ENCODE measurements at regions not wholly inside any gene's neighbourhood (a gene's known extent, or its start where the extent isn't known, plus 50 kb on each side); places are given as distances from the start of the nearest gene placed in this dataset.

- Histone ChIP-seq H3K4me1 (ENCODE audit: control insufficient read depth, insufficient read depth, low read length, poor library complexity, severe bottlenecking) (peaks cover 24% of the 10 kb centered on the region), H3K36me3 (ENCODE audit: control insufficient read depth, insufficient read depth, low read length) (no peaks in the 10 kb centered on the region), H3K9me3 (ENCODE audit: control insufficient read depth, low read length) (no peaks in the 10 kb centered on the region), H3K27ac (ENCODE audit: low read depth, low read length, severe bottlenecking) (no peak overlapping the region), H3K4me3 (ENCODE audit: extremely low read depth, insufficient read depth, low read length, poor library complexity, severe bottlenecking) (no peak overlapping the region)
- WGBS, 2 experiments (ENCODE audit: insufficient coverage in 2 of 2) = 89 to 100% methylated on average over 1 to 2 of the region's 3 CpGs
Observed at GRCh38 chr2:45273412-45274249, 264.4 kb upstream of the SIX2 start.

- H3K36me3 ChIP-seq (ENCODE audit: control insufficient read depth, insufficient read depth, low read length) = no peaks in the 10 kb centered on the region
- WGBS, 2 experiments (ENCODE audit: insufficient coverage in 2 of 2) = 100% methylated on average over 1 of the region's 2 CpGs
- peaks cover 24% of the 10 kb centered on the region for H3K4me1 ChIP-seq (ENCODE audit: control insufficient read depth, insufficient read depth, low read length, poor library complexity, severe bottlenecking)
- no peak overlapping the region for H3K27ac ChIP-seq (ENCODE audit: low read depth, low read length, severe bottlenecking)
- H3K4me3 ChIP-seq (ENCODE audit: extremely low read depth, insufficient read depth, low read length, poor library complexity, severe bottlenecking) = no peak overlapping the region
- H3K9me3 ChIP-seq (ENCODE audit: control insufficient read depth, low read length) = no peaks in the 10 kb centered on the region
Observed at GRCh38 chr2:45272549-45273265, 263.5 kb upstream of the SIX2 start.

- 93 to 96% methylated on average over 5 of the region's 7 CpGs for WGBS, 2 experiments (ENCODE audit: insufficient coverage in 2 of 2)
- Histone ChIP-seq H3K4me1 (ENCODE audit: control insufficient read depth, insufficient read depth, low read length, poor library complexity, severe bottlenecking) (peaks cover 5% of the 10 kb centered on the region), H3K36me3 (ENCODE audit: control insufficient read depth, insufficient read depth, low read length) (no peaks in the 10 kb centered on the region), H3K4me3 (ENCODE audit: extremely low read depth, insufficient read depth, low read length, poor library complexity, severe bottlenecking) (no peak overlapping the region), H3K27ac (ENCODE audit: low read depth, low read length, severe bottlenecking) (no peak overlapping the region), H3K9me3 (ENCODE audit: control insufficient read depth, low read length) (no peaks in the 10 kb centered on the region)
Observed at GRCh38 chr2:45269149-45269793, 260.0 kb upstream of the SIX2 start.

GRCh38 chr2:45268631-45269030 lies 259.4 kb upstream of the SIX2 start:
- no peak overlapping the region for H3K4me3 ChIP-seq (ENCODE audit: extremely low read depth, insufficient read depth, low read length, poor library complexity, severe bottlenecking)
- H3K27ac ChIP-seq (ENCODE audit: low read depth, low read length, severe bottlenecking) = no peak overlapping the region
- H3K9me3 ChIP-seq (ENCODE audit: control insufficient read depth, low read length) = no peaks in the 10 kb centered on the region
- peaks cover 2% of the 10 kb centered on the region for H3K4me1 ChIP-seq (ENCODE audit: control insufficient read depth, insufficient read depth, low read length, poor library complexity, severe bottlenecking)
- 92 to 100% methylated on average over 1 to 3 of the region's 3 CpGs for WGBS, 2 experiments (ENCODE audit: insufficient coverage in 2 of 2)
- no peaks in the 10 kb centered on the region for H3K36me3 ChIP-seq (ENCODE audit: control insufficient read depth, insufficient read depth, low read length)

- H3K4me1 ChIP-seq (ENCODE audit: control insufficient read depth, insufficient read depth, low read length, poor library complexity, severe bottlenecking) = peaks cover 5% of the 10 kb centered on the region
- no peak overlapping the region for H3K27ac ChIP-seq (ENCODE audit: low read depth, low read length, severe bottlenecking)
- no peak overlapping the region for H3K4me3 ChIP-seq (ENCODE audit: extremely low read depth, insufficient read depth, low read length, poor library complexity, severe bottlenecking)
- H3K9me3 ChIP-seq (ENCODE audit: control insufficient read depth, low read length) = no peaks in the 10 kb centered on the region
- WGBS, 2 experiments (ENCODE audit: insufficient coverage in 2 of 2) = 92 to 100% methylated on average over 6 to 10 of the region's 10 CpGs
- no peaks in the 10 kb centered on the region for H3K36me3 ChIP-seq (ENCODE audit: control insufficient read depth, insufficient read depth, low read length)
Observed at GRCh38 chr2:45267062-45267792, 258.0 kb upstream of the SIX2 start.

GRCh38 chr2:45265336-45265735 lies 256.1 kb upstream of the SIX2 start:
- 80% methylated on average over 1 of the region's 4 CpGs; no CpG with 5 or more reads in 1 of the 2 experiments for WGBS, 2 experiments (ENCODE audit: insufficient coverage in 2 of 2)
- Histone ChIP-seq H3K36me3 (ENCODE audit: control insufficient read depth, insufficient read depth, low read length) (no peaks in the 10 kb centered on the region), H3K4me3 (ENCODE audit: extremely low read depth, insufficient read depth, low read length, poor library complexity, severe bottlenecking) (no peak overlapping the region), H3K4me1 (ENCODE audit: control insufficient read depth, insufficient read depth, low read length, poor library complexity, severe bottlenecking) (peaks cover 17% of the 10 kb centered on the region), H3K27ac (ENCODE audit: low read depth, low read length, severe bottlenecking) (no peak overlapping the region), H3K9me3 (ENCODE audit: control insufficient read depth, low read length) (no peaks in the 10 kb centered on the region)

- Histone ChIP-seq H3K36me3 (ENCODE audit: control insufficient read depth, insufficient read depth, low read length) (no peaks in the 10 kb centered on the region), H3K4me1 (ENCODE audit: control insufficient read depth, insufficient read depth, low read length, poor library complexity, severe bottlenecking) (peaks cover 25% of the 10 kb centered on the region), H3K9me3 (ENCODE audit: control insufficient read depth, low read length) (no peaks in the 10 kb centered on the region), H3K4me3 (ENCODE audit: extremely low read depth, insufficient read depth, low read length, poor library complexity, severe bottlenecking) (no peak overlapping the region), H3K27ac (ENCODE audit: low read depth, low read length, severe bottlenecking) (no peak overlapping the region)
- 92% methylated on average over 6 to 8 of the region's 11 CpGs for WGBS, 2 experiments (ENCODE audit: insufficient coverage in 2 of 2)
Observed at GRCh38 chr2:45264227-45265225, 255.3 kb upstream of the SIX2 start.

- Histone ChIP-seq H3K9me3 (ENCODE audit: control insufficient read depth, low read length) (no peaks in the 10 kb centered on the region), H3K36me3 (ENCODE audit: control insufficient read depth, insufficient read depth, low read length) (no peaks in the 10 kb centered on the region), H3K4me3 (ENCODE audit: extremely low read depth, insufficient read depth, low read length, poor library complexity, severe bottlenecking) (no peak overlapping the region), H3K27ac (ENCODE audit: low read depth, low read length, severe bottlenecking) (no peak overlapping the region), H3K4me1 (ENCODE audit: control insufficient read depth, insufficient read depth, low read length, poor library complexity, severe bottlenecking) (peaks cover 39% of the 10 kb centered on the region)
- 42 to 76% methylated on average over 2 to 6 of the region's 6 CpGs for WGBS, 2 experiments (ENCODE audit: insufficient coverage in 2 of 2)
Observed at GRCh38 chr2:45263147-45263546, 253.9 kb upstream of the SIX2 start.

- Histone ChIP-seq H3K4me1 (ENCODE audit: control insufficient read depth, insufficient read depth, low read length, poor library complexity, severe bottlenecking) (peaks cover 53% of the 10 kb centered on the region), H3K36me3 (ENCODE audit: control insufficient read depth, insufficient read depth, low read length) (no peaks in the 10 kb centered on the region), H3K9me3 (ENCODE audit: control insufficient read depth, low read length) (no peaks in the 10 kb centered on the region), H3K4me3 (ENCODE audit: extremely low read depth, insufficient read depth, low read length, poor library complexity, severe bottlenecking) (no peak overlapping the region), H3K27ac (ENCODE audit: low read depth, low read length, severe bottlenecking) (no peak overlapping the region)
- 79 to 80% methylated on average over 3 to 4 of the region's 4 CpGs for whole genome bisulfite sequencing, 2 experiments (ENCODE audit: insufficient coverage in 2 of 2)
Observed at GRCh38 chr2:45261746-45262145, 252.5 kb upstream of the SIX2 start.
